GM18873 (cell line): ENCODE measurements at regions not wholly inside any gene's neighbourhood (a gene's known extent, or its start where the extent isn't known, plus 50 kb on each side); places are given as distances from the start of the nearest gene placed in this dataset.
"Not testable (repeated sequence)": the region's sequence is repeated elsewhere in the genome, so short reads cannot be mapped to it uniquely, and the experiment has no call there.

Experiments used
- ATAC-seq: cut with Tn5 transposase; IDR thresholded peaks from one replicate; pipeline ENCODE4 v1.9.1; 2021; ENCODE audit warnings: mild to moderate bottlenecking, moderate library complexity, moderate number of reproducible peaks; ENCODE audit not compliant: unreplicated experiment, low FRiP score

- peak; percentile 75 for ATAC-seq
Observed at GRCh38 chr18:59802031-59802430, 97.8 kb upstream of the PMAIP1 start.

DNA sequence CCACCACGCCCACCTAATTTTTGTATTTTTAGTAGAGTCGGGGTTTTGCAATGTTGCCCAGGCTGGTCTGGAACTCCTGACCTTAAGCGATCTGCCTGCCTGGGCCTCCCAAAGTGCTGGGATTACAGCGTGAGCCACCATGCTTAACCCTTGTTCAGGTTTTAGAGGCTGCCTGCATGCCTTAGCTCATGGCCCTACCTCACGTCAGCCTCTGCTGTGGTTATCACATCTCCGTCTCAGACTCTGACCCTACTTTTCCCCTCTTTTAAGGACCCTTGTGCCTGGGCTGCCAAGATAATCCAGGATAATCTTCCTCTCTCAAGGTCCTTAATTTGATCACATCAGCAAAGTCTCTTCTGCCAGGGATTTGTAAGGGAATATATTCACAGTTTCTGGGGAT lies 98.2 kb upstream of the PMAIP1 start:
- ATAC-seq, result no peak

DNA sequence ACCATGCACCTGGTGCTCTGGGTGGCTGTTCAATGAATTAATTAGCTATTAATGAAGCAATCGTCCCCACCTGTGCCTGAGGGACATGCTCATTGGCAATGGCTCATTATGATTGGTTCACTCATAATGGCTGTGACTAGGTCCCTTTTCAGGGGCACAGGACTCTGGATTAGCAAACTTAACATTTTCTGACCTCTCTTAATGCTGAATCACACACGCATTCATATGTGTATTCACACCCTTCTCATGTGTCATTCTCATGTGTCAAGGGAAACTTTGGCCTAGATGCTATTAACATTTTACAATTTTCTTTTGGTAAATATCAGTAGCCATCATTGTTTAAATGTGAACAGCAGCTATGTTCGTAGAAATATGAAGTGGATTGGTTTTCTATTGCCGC lies 98.9 kb upstream of the PMAIP1 start:
- no peak for ATAC-seq

DNA sequence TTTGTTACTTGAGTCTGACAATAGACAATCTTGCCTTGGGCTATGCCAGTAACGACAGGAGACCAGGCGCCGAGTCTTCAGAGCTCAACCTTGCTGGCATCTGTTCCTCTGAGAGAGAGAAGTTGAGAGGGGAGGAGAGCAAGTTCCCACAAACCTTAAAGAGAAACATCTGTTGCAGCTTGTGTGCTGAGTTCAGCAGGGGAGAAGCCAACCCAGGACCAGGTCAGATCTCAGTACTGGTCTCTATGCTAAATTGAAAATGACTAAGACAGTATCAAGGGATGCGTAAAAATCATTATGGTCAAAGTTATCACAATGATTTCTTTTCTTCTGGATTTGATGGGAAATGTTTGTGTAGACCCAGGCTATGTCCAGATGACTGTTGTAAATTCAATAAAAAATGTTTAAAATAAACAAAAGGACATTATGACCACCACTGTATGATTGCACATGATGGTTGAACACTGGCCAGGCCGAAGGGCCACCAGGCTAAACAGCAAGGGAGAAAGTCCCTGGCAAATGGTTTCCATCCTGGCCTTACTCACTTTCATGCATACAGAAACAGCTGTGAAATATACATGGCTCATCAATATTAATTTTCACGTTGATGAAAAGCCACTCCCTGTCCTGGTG lies 100.3 kb upstream of the PMAIP1 start:
- ATAC-seq, result no peak

- no peak for ATAC-seq
Observed at GRCh38 chr18:59795882-59796281, 98.7 kb upstream of the CCBE1 start.

DNA sequence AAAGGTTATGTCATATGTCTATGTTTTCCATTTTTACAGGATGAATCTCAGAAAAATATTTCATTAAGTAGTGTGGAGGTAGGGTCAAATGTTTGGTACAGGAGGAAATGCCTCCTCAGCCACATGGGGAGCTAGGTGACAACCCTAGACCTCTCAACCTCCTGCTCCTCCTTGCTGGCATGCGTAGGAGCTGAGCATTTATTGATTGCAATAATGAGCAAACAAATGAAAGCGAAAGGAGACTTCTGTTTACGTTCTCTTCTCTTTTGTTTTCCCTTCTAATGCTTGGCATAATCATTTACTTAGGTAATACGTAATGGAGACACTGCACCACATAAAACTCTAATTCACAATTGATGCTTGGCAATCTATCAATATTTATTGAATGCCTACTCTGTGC lies 95.1 kb upstream of the CCBE1 start:
- ATAC-seq, result no peak

- ATAC-seq, result not testable (repeated sequence)
Observed at GRCh38 chr18:59790346-59790936, 93.2 kb upstream of the CCBE1 start.

DNA sequence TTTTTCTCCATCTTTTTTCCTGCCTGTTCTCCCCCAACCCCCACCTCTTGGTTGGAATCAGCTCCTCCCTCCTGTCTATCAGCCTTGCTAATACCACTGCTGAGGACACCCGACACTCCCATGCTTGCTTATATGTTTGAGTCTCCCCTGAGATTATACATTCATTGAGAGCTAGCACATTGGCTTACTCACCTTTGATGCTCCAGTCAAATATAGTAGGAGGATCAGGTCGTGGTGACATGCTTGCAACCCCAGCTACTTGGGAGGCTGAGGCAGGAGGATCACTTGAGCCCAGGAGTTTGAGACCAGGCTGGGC lies 91.5 kb upstream of the CCBE1 start:
- ATAC-seq, result no peak

DNA sequence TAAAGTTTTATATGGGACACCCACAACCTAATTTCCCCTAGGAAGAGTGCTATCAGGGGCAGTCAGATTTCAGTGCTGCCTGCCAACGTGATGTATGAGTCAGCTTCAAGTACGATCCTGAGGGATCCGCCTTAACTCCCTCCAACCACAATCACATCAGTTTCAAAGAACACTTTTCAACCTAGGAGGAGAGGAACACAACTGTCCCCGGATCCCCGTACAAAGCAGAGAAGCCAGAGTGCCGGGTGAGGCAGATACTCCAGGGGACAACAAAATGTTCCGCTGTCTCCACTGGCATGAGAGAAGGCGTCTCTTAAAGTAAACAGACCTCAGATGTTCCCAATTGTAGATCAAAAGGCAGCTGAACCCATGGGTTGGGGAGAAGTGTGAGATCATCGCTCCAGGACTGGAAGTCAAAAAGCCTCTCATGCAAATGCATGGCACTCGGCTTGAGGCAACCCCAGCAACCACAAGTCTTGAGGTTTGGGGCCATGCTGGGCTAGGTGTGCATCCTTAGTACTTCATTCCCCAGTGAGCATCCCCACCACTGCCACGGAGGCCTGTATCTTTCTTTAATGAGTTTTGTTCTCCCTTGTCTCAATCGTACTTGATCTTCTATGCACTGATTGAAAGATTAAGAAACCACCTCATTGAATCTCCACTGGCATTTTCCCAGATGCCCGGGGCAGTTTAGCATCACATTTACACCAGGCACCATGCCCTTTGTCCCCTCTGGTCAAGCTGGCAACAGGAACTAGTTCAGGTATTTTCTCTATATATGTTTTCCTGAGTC lies 91.0 kb upstream of the CCBE1 start:
- ATAC-seq, result no peak

GRCh38 chr18:59784694-59785093 lies 87.5 kb upstream of the CCBE1 start:
- no peak for ATAC-seq

GRCh38 chr18:59783138-59783537 lies 85.9 kb upstream of the CCBE1 start:
- ATAC-seq, result peak; percentile 77

DNA sequence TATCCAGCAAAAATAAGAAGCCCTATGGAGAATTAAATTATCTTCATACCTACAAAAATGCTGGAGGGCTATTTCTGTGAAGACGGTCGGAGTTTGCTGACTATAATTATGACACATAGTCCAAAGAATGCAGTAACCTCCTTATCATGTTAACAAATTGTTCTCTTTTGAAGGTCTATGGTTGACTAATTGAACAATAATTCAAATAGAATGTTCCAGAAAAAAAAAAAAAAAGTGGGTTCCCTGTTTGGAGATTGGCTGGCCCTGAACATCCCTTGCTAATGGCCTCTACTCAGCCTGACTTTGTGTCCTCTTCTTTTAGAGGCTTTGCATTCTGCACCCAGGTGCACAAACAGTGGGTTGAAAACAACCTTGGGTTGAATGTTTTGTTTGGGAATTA lies 82.8 kb upstream of the CCBE1 start:
- no peak for ATAC-seq

DNA sequence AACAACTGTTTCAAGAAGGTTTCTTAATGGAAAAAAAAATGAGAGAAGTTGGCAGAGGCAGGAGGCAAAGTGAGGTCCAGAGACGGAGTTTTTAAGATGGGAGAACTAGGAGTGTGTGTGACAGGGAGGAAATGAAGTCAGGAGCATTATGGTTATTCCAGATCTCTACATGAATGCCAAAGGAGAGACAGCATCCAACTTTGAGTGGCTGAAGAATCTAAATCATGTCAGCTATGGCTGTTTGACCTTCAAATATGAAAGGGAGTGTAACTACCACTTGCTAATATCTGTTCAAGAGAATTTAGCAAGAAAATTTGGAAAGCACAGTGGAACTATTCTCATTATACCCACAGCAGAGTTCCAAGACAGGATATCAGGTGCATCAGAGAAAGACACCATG lies 81.2 kb upstream of the CCBE1 start:
- ATAC-seq, result no peak

DNA sequence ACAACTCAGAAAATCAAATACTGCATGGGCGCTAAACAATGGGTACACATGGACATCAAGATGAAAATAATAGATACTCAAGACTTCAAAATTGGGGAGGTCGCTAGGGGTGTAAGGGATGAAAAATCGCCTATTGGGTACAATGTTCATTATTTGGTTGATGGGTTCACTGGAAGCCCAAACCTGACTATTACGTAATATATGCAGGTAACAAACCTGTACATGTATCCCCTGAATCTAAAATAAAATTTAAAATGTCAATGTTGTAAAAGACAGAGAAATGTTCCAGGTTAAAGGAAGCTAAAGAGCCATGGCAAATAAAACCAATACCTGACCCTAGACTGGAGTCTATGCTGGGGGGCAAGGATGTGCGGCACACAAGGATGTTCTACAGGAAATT lies 80.4 kb upstream of the CCBE1 start:
- ATAC-seq, result no peak

- no peak for ATAC-seq
Observed at GRCh38 chr18:59769129-59769865, 72.1 kb upstream of the CCBE1 start.

DNA sequence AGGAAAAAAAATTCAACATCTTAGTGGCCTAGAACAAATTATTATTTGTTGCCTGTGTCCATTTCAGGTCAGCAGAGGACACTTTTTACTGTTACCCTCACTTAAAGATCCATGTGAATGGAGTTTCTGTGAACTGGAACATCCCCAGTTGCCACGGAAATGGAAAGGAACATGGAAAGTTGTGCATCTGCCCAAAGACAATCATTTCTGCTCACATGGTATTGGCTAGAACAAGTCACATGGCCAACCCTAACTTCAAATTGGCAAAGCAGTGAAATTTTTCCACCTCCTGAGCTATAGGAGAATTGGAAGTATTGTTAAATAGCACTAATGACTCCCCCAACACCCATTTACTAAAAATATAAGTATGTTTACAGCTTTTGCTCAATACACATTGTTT lies 71.2 kb upstream of the CCBE1 start:
- no peak for ATAC-seq

- ATAC-seq, result no peak
Observed at GRCh38 chr18:59767732-59768131, 70.5 kb upstream of the CCBE1 start.

DNA sequence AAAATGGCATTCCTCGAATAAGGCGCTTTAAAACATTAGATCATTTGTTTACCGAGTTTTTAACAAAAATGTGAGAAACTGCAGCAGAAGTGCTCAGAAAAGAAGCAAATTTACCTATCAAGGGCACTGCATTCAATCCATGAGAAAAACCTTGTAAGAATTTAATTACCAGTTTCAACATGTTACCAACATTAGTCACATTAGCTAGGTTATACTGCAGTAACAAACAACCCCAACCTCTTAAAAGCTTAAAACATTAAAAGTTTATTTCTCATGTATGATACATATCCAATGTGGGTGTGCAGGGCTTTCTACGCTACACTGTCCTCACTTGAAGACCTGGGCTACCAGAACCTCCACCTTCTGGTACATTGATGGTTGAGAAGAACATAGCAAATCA lies 68.1 kb upstream of the CCBE1 start:
- ATAC-seq, result no peak

DNA sequence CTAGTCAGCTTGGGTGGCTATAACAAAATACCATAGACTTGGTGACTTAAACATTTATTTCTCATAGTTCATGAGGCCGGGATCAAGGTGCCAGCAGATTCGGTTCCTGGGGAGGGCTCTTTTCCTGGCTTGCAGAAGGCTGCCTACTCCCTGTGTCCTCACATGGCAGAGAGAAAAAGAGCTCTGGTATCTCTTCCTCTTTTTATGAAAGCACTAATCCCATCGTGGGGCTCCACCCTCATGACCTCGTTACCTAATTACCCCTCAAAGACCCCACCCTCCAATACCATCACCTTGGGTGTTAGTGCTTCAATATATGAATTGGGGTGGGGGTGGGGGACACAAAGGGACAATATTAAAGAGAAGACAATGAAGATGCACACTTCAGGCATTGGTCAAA lies 67.1 kb upstream of the CCBE1 start:
- ATAC-seq, result no peak

DNA sequence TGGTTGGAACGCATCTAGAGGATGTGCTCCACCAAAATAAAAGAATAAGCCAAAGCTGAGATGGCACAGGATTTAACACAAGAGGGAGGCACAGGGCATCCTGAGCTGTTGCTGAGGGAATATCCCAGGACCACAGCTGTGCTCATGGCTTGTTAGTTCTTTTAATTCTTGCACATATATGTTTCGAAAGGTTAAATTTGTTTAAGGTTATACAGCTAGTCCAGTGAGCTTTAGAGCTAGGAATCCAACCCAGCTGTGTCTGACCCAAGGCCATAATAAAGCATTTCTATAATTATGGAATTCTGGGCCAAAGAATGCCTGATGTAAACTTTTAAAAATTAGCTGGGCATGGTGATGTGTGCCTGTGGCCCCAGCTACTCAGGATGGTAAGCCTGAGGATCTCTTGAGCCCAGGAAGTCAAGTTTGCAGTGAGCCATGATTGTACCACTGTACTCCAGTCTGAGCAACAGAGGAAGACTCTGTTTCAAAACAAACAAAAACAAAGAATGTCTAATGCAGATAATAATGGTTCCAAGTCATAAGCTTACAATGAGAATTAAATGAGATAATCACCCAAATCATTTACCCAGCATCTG lies 66.4 kb upstream of the CCBE1 start:
- ATAC-seq, result no peak
